NCI-H2196 (cell line): ENCODE measurements at regions not wholly inside any gene's neighbourhood (a gene's known extent, or its start where the extent isn't known, plus 50 kb on each side); places are given as distances from the start of the nearest gene placed in this dataset.

Experiments
- DNase-seq: peaks from one replicate; lab custom pipeline; 2025; ENCODE audit not compliant: unreplicated experiment; lab: John Stamatoyannopoulos, UW

- DNase-seq = no peak
Observed at GRCh38 chr5:1707467-1707866, 92.2 kb downstream of the MRPL36 start.

DNA sequence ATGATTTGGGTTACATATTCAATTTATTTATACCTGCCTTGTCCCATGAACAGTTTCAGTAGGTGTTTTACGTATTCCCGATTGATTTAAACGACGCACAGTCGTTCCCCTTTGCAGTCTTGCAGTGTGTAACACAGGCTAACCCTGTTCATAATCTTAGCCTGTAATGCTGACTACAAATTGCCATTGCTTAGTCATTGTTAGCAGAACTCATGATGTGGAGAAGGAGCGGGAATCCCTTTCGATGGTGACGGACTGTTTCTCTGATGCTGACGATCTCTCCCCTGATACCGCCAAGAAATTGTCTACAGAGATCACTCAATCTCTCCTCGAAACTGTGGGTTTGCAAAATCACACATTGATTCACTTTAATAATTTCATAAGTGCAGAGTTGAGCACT is 93.2 kb downstream of the MRPL36 start:
- DNase-seq = no peak

GRCh38 chr5:1706021-1706420 is 93.6 kb downstream of the MRPL36 start:
- no peak for DNase-seq

DNA sequence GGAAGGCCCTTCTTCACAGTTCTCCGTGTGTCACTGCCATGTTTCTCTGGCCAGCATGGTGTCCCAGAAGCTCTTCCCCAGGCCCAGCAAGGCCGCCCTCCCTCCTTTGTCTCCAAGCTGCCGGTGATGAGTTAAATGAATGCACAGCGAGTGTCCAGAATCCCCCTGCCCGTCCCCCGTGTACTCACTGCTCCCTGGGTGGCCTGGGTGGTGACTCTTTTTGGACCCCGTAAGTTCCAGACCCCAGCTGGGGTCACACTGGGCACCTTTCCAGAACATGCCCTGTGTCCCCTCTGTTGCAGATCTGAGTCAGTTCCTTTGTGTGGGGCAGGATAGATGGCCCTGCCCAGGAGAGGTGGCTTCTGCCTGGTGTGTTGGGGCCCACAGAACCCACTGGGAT is 95.0 kb downstream of the MRPL36 start:
- DNase-seq = no peak

DNA sequence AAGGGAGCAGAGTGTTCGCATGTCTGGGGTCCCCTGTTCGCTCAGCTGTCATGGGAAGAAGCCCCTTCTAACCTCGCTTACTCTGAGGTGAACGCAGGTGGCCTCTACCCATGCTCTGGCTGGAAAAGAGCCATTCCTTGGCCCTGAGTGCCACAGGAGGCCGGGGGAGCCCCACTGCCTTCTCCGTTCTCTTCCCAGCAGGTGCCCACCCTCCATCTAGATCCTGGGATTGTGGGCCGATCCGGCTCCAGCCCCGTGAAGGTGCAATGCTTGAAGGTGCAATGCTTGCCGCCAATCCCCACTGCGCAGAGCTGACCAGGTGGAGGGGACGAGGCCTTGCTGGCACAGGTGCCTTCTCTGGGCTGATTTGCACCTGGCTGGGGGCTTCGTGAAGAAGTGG is 95.4 kb downstream of the MRPL36 start:
- no peak for DNase-seq

DNA sequence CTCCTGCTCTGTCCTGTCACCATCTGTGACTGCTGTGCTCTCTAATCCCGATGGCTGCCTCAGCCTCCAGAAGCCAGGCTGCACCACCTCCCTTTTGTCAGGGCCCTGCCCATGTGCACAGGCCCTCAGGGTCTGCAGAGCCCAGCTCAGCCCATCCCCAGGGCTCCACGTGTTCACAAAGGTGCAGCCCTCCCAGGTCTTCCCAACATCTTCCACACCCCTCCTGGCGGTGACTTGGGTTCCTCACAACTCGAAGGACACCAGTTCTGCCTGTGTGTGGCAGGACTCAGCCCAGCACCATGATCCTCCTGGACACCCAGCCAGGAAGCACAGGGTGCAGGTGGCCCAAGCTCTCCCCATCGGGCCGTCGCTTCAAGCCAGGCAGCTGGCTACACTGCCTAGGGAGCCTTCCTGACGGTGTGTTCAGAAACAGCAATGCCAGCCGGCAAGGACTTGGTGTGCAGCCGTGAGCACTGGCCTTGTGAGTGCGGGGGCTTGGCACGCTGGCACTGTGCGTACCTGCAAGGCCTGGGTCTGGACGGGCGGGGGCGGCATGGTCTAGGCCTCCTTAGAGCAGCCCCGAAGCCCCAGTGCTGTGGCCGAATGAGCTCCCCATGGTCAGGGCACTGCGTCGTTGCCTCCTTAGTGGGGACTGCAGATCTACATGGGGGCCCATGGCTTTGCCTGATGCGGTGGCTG is 96.1 kb downstream of the MRPL36 start:
- no peak for DNase-seq

DNA sequence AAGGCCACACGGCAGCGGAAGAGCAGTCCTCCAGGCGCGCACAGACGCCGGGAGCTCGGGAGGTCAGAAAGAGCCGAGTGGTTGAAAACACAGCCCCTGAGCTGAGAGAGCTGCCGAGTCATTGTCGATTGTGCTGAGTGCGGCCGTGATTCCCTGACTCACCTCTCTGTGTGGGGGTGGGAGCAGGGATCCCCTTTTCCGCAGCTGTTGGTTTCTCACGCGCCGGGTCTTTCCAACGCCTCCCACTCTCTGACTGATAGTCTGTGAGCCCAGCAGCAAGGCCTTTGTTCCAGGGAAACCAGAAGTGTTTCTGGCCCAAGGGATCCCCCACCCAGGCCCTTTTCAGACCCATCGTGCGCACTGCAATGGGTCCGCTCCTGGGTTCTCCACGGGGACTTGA is 97.3 kb downstream of the MRPL36 start:
- DNase-seq = no peak

DNA sequence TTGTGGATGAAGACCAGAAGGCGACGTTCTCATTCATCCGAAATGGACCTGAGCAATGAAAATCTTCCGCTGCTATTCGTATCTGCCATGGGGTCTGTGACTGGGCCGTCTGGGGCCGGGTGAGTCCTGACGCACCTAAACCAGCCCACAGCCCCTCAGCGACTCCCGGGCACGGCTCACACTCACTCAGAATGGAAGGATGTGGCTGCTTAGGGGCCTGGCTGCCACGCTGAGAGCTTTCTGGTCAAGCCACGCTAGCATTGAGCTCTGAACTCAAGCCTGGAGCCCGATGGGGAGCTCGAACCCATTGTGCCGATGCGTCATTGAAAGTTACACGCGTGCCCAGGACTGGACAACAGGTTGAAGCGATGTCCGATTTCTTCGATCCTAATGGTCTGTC is 97.8 kb downstream of the MRPL36 start:
- DNase-seq = no peak

DNA sequence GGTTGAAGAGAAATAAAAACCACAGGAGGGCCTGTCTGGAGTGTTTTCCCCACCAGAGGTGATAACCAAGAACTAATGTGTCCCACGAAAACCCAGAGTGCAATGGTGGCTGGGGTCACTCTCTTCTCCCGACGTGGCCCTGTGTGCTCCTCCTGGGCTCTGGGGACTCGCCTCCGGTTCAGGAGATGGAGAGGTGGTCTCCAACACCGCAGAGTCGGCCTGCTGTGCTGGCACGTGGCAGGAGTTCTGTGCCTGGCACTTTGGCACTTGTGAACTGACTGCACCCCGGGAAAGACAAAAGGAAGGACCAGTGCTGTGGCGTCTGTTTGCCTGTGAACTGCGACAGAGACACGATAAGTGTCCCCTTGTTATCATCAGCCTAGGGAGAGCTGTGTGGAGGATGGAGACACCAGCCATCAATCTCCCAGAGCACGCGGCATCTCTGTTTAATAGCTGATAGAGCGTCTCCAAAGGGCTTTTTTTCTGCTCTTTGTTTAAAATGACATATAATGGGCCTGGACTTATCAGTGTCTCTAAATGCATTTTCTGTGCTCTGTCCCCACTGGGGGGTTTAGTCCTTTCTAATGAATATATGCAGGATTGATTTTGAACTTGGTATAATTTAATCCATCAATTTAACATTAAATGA is 98.3 kb downstream of the MRPL36 start:
- no peak for DNase-seq

GRCh38 chr5:1699394-1699793 is 100.2 kb downstream of the MRPL36 start:
- no peak for DNase-seq

DNA sequence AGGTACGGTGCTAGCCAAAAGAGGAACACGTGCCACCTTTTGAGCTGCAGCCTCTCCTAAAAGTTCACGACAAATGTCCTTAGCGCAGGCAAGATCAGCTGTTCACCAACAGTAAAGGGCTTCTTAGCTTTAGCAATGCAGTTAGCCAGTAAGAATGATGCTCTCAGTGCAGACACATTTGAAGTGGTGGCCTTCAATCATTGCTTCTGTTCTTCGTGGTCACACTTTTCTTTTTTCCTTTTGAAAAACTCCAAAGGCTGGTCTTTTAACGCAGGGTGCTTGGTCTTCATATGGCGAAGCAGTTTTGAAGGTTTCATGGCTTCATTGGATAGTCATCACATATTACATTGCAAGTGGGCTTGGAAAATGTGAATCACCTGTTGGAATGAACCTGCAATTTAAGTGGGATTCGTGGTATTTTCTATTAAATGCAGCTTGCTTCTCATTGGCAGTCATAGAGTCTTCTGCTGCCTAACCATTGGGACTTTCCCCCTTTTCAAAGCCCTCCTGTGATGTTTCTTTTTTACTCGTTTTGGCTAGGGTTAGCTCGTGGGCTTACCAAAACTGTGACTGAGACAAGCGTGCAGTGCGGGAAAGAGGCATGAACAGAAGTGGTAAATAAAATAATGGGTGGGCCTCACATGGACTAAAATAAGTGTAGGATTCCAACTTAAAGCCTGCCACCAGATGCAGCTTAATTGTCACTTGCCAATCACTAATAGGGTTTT is 100.9 kb downstream of the MRPL36 start:
- DNase-seq = no peak

GRCh38 chr5:1692381-1692780 is 107.3 kb downstream of the MRPL36 start:
- DNase-seq = no peak

DNA sequence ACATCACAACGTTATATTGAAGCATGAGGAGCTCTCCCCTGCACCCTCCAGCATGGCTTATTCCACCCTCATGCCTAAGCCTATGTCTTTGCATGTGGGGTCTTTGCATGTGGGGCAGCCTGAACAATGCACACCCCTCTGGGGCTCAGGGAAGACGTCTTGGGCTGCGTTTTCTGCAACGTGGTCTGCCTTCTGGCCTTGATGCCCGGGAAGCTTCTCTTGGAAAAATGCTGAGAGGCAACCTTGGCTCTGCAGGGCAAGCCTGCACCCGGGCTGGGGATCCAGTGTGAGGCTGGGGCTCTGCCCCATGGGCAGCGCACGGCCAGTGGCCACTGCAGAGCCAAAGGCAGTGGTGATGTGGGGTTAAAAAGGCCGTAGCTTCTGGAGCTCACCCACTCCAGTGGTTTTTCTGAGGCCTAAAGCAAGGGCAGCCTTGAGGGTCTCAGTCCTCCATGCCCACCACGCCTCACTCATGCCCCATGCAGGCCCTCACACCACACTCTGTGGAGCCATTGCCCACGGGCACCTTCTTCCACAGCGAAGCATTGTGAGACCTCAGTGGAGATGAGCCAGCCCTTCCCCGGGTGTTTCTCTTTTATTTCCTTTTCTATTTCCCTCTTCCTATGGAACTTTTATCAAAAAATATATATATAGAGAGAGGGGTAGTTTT is 112.2 kb downstream of the MRPL36 start:
- no peak for DNase-seq

DNA sequence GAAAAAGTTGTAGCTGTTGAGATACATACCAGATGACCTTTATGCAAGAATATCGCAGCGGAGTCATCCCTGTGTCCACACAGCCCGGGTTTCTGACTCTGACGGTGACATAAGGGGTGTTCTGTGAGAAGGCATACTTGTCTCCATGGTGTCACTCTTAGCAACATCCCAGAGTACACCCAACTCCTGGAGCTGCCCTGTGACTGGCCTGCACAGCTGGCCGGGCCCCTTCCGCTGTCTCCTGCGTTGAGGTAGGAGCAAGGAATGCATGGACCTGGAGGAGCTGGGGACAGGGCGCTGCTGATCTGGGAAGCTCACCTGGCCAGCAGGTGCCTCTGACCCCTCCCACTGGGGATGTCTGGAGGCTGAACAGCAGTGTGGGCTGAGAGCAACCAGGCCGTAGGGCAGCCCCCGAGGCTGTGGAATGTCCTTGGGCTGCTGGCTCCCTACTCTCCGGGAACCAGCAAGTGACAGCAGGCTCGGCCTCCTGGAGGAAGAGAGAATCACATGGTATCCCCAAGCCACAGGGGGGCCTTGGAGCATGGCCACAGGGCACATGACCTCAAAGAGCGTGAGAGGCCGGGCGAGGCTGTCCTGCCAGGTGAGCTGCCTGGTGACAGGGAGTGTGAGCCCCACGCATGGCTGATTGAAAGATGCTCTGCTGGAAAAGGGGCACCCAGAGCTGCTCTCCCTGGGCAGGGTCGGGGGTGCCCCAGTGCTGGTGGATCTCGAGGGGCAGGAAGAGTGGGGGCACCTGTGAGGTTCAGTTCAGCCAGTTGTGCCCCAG is 113.4 kb downstream of the MRPL36 start:
- no peak for DNase-seq

DNA sequence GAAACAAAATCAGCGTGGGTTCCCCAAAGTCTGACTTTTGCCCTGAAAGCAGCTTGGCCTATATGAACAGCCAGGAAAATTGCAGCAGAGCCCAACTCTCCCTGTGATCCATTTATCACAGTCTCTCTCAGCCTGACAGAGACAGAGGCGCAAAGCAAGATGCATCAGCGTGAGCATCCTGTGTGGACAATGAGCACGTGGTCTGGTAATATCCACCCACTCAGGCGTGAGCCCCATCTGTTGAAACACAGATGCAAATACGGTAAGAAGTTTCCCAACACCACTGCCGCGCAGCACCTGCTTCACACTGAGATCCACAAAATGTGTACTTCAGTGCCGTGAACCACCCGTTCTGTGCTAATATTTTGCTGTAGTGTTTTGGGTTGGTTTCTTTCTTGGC is 114.6 kb downstream of the MRPL36 start:
- no peak for DNase-seq

DNA sequence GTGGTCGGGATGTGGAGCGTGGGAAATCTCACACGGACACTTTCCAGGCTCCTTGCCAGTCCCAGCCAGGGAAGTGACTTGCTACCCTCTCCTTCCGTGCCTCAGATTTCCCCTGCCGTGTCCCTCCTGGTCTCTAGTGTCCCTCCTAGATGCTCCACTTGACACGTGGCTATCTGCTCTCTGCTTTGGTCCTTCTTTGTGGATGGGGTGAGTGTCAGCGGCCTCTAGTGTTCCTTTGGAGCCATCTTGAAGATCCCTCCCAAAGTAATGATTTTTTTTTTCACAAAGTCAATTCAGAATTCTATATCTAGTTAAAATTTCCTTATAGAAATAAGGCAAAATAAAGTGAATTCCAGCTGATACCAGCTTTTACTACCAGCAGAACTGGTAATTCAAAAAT is 117.7 kb downstream of the MRPL36 start:
- DNase-seq = no peak

GRCh38 chr5:1673042-1673677 is 126.5 kb downstream of the MRPL36 start:
- DNase-seq = peak; percentile 14

DNA sequence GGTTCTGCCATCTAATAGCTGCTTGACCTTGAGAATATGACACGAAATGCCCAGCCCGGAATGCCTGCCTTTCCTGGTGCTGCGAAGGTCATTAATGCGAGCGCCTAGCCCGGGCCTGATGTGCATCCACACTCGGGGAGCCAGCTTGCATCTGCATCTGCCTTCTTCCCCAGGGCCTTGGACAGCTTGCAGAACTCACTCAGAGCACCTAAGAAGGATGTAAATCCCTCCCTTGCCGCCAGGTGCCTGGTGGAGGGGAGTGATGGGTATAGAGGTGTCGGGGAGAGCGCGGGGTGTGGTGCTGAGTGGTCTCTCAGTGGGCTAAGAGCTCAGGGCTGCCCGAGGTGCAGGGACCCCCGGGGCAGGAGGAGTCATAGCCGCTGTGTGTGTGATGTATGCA is 127.2 kb downstream of the MRPL36 start:
- DNase-seq = no peak

- DNase-seq = no peak
Observed at GRCh38 chr5:1671351-1671750, 128.3 kb downstream of the MRPL36 start.

DNA sequence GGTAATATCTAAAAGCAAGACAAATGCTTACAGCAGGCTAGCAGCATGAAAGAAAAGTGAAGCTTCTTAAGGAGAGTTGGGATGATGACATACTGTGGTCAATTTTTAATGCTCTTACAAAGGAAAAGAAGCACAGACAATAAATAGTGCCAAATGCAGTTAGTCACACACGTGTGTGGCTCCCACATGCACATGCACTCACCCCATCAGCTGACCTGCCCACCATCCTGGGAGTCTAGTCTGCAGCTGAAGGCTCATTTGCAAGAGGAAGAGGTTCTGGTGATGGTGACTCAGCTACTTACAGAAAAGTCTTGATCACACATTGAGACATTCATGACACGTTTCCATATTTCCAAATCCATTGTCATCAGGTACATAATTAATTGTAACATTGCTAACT is 129.3 kb downstream of the MRPL36 start:
- DNase-seq = no peak
